Lung microvascular endothelial cell (primary cell): ENCODE measurements at regions not wholly inside any gene's neighbourhood (a gene's known extent, or its start where the extent isn't known, plus 50 kb on each side); places are given as distances from the start of the nearest gene placed in this dataset.
A peak's percentile ranks its signal among the peaks of the same experiment; 100 is the strongest.

ENCODE experiments used
- DNase-seq, 2 donors: peaks; one replicate each; pipeline versions ENCODE4 v3.0.0 to v3.0.0-alpha.2; 2010; ENCODE audit warnings: low read depth in 2 of 2

DNA sequence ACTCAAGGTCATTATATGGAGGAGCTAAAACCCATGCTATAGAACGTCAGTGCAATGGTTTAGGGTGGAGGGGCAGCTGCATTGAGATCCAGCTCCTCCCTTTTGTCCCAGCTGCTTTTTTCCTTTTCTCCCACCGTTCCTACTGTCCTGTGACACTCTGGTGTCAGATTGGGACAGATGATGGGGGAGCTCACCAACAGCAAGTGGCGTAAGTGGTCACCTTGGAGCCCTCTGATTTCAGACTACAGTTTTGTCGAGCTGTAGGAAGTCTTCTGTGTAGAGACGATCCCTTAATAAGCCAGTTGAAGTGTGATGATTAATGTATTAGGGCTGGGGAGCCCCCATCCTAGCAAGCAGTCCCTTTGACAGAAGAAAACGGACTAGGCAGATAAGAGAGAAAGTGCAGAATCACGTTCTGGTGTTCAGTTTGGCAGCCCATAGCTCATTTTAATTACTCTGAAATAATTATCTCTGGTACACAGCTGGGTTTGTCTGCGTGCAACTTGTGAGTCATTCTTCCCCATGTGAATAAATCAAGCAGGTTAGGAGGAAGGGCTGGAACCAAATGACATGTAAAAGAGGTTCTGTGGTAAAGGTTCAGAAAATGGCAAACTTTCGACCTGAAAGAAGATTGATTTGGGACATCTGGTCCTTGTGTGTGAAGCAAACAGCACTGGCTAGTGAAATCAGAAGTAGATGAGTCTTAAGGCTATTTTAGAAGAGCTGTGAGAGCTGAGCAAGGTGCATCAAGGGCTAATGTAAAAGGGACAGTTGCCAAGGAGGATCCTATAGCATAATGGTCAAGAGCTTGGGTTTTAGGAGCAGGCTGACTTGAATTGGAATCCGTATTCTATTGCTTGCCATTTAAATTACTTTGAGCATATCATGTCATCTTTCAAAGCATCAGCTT is 241.4 kb downstream of the EDEM1 start:
- peak in 1 of 2 donors; percentile 3 for DNase-seq

DNA sequence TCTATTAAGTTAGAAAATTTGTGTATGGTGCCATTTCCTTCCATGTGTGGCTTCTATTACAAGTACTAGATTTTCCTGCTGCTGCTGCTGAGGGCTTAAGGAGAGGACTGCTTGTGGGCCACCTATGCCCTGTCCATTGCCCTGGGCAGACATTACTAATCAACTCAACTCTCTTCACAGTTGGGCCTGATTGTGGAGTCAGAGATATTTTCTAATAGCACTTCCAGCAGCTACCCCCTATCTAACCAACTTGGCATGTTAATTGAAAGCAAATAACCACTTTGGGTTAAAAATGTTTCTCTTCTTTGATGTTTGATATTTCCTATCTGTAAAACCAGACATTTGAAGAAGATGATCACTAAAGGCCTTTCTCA is 242.0 kb downstream of the EDEM1 start:
- DNase-seq = no peak

DNA sequence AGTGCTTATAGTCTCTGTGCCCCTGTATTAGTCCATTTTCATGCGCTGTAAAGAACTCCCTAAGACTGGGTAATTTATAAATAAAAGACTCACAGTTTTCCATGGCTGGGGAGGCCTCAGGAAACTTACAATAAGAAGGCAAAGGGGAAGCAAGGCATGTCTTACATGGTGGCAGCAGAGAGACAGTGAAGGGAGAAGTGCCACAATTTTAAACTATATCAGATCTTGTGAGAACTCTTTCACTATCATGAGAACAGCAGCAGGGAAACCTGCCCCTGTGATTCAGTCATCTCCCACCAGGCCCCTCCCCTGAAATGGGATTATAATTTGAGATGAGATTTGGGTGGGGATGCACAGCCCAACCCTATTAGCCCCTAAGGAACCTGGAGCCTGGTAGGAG is 243.2 kb downstream of the EDEM1 start:
- no peak for DNase-seq

DNA sequence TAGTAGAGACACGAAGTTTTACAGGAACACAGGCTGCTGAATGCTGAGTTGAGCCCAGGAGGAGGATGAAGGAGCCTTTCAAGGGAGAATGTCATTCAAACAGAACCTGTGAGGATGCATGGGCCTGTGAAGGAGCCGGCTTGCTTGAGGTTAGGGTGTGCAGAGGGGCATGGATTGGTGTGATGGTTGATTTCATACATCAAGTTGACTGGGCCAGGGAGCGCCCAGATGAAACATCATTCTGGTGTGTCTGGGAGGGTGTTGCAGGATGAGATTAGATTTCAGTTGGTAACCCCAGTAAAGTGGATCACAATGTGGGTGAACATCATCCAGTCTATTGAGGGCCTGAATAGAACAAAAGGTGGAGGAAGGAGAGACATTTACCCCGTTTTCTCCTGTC is 243.6 kb downstream of the EDEM1 start:
- DNase-seq = no peak

- no peak for DNase-seq
These were observed 244.4 kb downstream of the EDEM1 start for GRCh38 chr3:5431811-5432378.

GRCh38 chr3:5437296-5437782 is 249.8 kb downstream of the EDEM1 start:
- no peak for DNase-seq

- DNase-seq = no peak
These were observed 250.3 kb downstream of the EDEM1 start for GRCh38 chr3:5437783-5438323.

DNA sequence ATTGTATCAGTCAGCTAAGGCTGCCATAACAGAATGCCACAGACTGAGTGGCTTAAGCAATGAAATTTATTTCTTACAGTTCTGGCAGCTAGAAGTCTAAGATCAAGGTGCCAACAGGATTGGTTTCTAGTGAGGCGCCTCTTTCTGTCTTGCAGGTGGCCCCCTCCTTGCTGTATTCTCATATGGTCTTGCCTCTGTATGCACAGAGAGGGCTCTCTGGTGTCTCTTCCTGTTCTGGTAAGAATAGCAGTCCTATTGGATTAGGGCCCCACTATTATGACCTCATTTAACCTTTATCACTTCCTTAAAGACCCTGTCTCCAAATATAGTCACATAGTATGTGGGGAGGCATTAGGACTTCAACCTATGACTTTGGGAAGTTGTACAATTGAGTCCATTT is 253.9 kb downstream of the EDEM1 start:
- no peak for DNase-seq

DNA sequence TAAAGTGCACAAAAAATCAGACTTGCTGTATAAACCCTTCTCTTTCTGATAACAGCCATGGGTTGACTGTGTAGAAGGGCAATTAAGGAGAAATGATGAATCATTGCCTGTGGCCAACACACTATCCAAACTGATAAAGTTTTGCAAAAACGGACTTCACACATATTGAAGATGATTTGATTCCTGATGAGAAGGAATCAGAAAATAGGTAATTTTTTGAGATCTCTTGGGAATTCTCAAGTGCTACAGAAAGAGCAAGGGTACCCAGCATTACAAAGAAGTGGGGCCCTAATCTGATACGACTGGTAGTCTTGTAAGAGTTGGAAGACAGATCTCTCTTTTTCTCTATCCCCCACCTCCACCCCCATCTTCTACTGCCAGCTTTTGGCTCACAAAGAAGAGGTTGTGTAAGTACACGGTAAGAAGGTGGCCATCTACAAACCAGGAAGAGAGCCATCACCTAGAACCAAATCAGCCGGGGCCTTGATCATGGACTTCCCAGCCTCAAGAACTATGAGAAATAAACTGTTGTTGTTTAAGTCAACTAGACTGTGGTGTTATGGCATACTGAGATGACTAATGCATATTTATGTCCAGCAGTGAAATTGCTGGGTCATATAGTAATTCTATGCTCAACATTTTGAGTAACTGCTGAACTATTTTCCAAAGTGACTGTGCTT is 254.7 kb downstream of the EDEM1 start:
- no peak for DNase-seq

- DNase-seq = no peak
These were observed 255.3 kb downstream of the EDEM1 start for GRCh38 chr3:5442786-5443138.

DNA sequence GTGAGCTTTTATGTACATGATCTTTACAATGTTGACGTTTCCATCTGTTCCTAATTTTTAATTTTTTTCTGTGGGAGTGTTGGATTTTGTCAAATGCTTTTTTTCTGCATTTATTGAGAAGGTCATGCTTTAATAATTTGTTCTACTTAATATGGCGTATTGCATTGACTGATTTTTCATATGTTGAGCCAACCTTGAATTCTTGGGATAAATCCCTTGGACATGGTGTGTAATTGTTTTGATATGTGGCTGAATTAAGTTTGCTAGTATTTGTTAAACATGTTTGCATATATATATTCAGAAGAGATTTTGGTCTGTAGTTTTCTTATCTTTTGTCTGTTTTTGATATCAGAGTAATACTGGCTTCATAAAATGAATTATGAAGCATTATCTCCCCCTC is 256.7 kb downstream of the EDEM1 start:
- DNase-seq = no peak

GRCh38 chr3:5445676-5446201 is 258.2 kb downstream of the EDEM1 start:
- no peak for DNase-seq

- DNase-seq = no peak
These were observed 260.7 kb downstream of the EDEM1 start for GRCh38 chr3:5448246-5448645.

DNA sequence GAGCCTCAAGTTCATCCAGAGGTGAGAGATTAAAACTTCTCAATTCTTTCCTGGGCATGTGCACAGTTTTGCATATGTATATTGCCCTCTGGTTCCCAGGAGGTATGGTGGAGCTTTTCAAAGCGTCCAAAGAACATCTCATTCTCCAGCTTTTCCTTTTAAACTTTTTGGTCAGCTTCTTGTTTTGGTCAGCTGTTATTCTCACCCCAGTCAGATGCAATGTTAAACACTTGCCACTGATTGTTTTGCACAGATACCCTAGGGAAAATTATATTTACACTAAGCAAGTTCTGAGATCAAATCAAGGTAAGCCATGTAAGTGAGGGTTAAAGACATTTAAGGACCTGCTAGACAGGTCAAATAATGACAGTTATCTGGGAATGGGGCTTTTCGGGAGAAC is 261.3 kb downstream of the EDEM1 start:
- no peak for DNase-seq

DNA sequence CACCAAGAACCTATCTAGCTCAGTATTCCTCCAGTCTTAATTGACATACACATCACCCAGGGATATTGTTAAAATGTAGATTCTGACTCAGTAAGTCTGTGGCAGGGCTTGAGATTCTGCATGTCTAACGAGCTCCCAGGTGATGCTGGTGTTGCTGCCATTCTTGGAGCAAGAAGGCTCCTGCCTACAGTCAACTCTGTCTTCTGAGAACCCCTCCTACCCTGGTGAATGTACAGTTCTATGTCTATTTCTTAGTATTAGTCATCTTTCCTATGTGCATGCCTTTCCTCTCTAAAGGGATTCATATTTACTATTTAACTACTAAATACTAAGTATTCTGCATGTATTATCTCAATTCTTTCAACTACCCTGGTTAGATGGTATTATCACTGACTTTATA is 268.7 kb downstream of the EDEM1 start:
- no peak for DNase-seq

DNA sequence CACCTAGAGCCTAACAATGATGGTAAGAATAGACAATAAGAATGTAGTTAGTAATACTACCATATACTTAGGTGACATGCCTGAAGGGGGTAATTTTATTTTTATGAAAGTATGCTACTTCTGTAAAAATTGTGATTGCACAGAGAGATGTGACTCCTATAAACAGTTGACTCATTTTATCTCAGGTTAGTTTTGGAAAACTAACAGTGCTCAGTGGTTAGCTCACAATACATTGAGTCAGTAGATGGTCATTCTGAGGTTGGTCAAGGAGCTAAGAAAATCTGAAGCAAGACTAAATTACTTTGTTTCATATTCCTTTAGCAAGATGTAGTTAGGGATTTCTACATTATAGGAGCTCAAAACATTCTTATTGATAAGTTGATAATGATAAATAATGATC is 271.0 kb downstream of the EDEM1 start:
- no peak for DNase-seq

- DNase-seq = no peak
These were observed 274.6 kb downstream of the EDEM1 start for GRCh38 chr3:5462086-5462485.

GRCh38 chr3:5463991-5464390 is 276.5 kb downstream of the EDEM1 start:
- no peak for DNase-seq

DNA sequence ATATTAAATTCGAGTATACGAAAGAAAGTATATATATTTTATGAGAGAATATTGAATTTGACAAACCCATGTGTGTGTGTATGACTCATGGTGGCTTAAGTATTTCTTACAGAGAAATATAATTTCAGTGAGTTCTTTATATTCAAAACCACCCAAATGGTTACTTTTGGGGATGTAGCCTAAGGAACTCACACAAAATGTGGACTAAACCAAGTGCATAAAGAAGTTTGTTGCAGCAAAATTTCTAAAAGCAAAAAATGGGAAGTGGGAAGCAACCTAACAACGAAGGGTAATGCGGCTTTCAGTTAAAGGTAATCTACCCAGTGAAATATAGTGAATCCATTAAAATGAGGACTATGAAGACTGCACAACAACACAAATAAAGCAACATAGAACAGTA is 277.1 kb downstream of the EDEM1 start:
- no peak for DNase-seq

GRCh38 chr3:5465183-5465582 is 277.7 kb downstream of the EDEM1 start:
- DNase-seq = no peak

- no peak for DNase-seq
These were observed 278.6 kb downstream of the EDEM1 start for GRCh38 chr3:5466065-5466464.

DNA sequence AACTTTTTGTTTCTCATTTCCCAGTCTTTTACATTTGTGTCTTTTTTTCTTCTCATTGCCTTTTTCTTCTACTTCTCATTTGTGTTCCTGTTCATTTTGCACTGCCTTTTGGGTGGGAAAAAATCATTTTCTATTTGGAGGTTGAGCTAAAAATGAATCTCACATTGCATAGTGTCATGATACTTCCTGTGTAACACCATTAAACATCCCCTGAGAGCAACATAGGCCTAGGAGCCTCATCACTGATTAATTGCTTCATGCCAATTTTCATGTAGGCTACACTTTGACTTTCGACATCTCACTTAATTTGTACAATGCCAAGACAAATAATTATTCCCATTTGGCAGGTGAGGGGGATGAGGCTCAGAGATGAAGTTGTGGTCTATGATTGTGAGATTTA is 279.2 kb downstream of the EDEM1 start:
- no peak for DNase-seq
